Gastroesophageal sphincter (tissue), 4 donors: ENCODE measurements at regions not wholly inside any gene's neighbourhood (a gene's known extent, or its start where the extent isn't known, plus 50 kb on each side); places are given as distances from the start of the nearest gene placed in this dataset.

Experiments used
- ATAC-seq: fragments of 150-250 bp; one replicate; pipeline ENCODE4 v1.9.1; 2016; ENCODE audit warnings: mild to moderate bottlenecking, moderate library complexity
- H3K27ac ChIP-seq, 4 donors: fragments of 200-600 bp; sonication (generic) in 3 of 4; 1 replicate in 3 of 4; 2 replicates in 1 of 4; pipeline ENCODE4 v1.5.1; 2016 to 2019
- H3K27me3 ChIP-seq: fragments of 200-600 bp; sonication (generic); one replicate; pipeline ENCODE4 v1.5.1; 2019
- H3K36me3 ChIP-seq, 2 donors: fragments of 200-600 bp; sonication (generic); one replicate each; pipeline ENCODE4 v1.5.1; 2019; ENCODE audit warnings: control low read depth in 1 of 2
- H3K4me1 ChIP-seq, 3 donors: fragments of 200-600 bp; sonication (generic); 1 replicate in 2 of 3; 2 replicates in 1 of 3; pipeline ENCODE4 v1.5.1; 2016 to 2019; ENCODE audit warnings: control low read depth in 2 of 3
- H3K4me3 ChIP-seq, 2 donors: fragments of 200-600 bp; sonication (generic); one replicate each; pipeline ENCODE4 v1.5.1; 2019; ENCODE audit warnings: mild to moderate bottlenecking in 1 of 2, moderate library complexity in 1 of 2
- H3K9me3 ChIP-seq, 3 donors: fragments of 200-600 bp; sonication (generic); one replicate each; pipeline ENCODE4 v1.5.1; 2017 to 2019; ENCODE audit warnings: control low read depth in 2 of 3
- CTCF ChIP-seq, 4 experiments: fragments of 200-600 bp in 2 of 4; fragments of 450-650 bp in 2 of 4; sonication (generic) in 1 of 4; IDR thresholded peaks; one replicate each; pipeline ENCODE4 v1.5.1; 2017 to 2019; ENCODE audit warnings: antibody characterized with exemption in 4 of 4, mild to moderate bottlenecking in 2 of 4, moderate library complexity in 2 of 4
- EP300 ChIP-seq: sonication (generic); formaldehyde crosslinking; IDR thresholded peaks from one replicate; pipeline ENCODE4 v1.6.1; 2017; ENCODE audit warnings: antibody characterized with exemption, mild to moderate bottlenecking
- POLR2A ChIP-seq, 2 donors: fragments of 450-650 bp; IDR thresholded peaks; one replicate each; pipeline ENCODE4 v1.6.1; 2017; ENCODE audit warnings: antibody characterized with exemption in 2 of 2, mild to moderate bottlenecking in 2 of 2, moderate library complexity in 1 of 2
- POLR2AphosphoS5 ChIP-seq: sonication (generic); formaldehyde crosslinking; IDR thresholded peaks from one replicate; pipeline ENCODE4 v1.6.1; 2017; ENCODE audit warnings: antibody characterized with exemption
- WGBS, 2 donors: methylation state at CpG; one replicate each; pipeline ENCODE4 v1.1.5; 2018; ENCODE audit warnings: low coverage in 1 of 2; 5-methylcytosine and 5-hydroxymethylcytosine counted together

- Histone ChIP-seq H3K4me3 (no peak overlapping the region), H3K36me3 (no peaks in the 10 kb centered on the region), H3K27me3 (no peaks in the 10 kb centered on the region), H3K9me3 (no peaks in the 10 kb centered on the region), H3K27ac (no peak overlapping the region), H3K4me1 (peaks cover 0 to 6% (median 3%) of the 10 kb centered on the region in 3 donors)
- no peak for TF ChIP-seq CTCF (IDR thresholded peaks at IDR 0.05)
- TF ChIP-seq POLR2AphosphoS5: no peak
- no peak for TF ChIP-seq EP300
- TF ChIP-seq POLR2A (IDR thresholded peaks at IDR 0.05): no peak
- WGBS, 2 donors: 97% methylated on average over 6 of the region's 9 CpGs; no CpG with 5 or more reads in 1 of the 2 donors
- ATAC-seq: no peak
These were observed 402.6 kb upstream of the ANKRD30A start for GRCh38 chr10:36722777-36723176.

- no peak for ATAC-seq
- Histone ChIP-seq H3K4me1 (peaks cover 0 to 6% (median 3%) of the 10 kb centered on the region in 3 donors), H3K27me3 (no peaks in the 10 kb centered on the region), H3K36me3 (no peaks in the 10 kb centered on the region), H3K9me3 (no peaks in the 10 kb centered on the region), H3K27ac (no peak overlapping the region), H3K4me3 (no peak overlapping the region)
- TF ChIP-seq EP300 (no peak), POLR2AphosphoS5 (no peak), CTCF (IDR thresholded peaks at IDR 0.05) (no peak), POLR2A (IDR thresholded peaks at IDR 0.05) (no peak)
- WGBS, 2 donors: 25 to 41% methylated on average over 2 of the region's 2 CpGs
These were observed 403.5 kb upstream of the ANKRD30A start for GRCh38 chr10:36721871-36722270.

GRCh38 chr10:36720895-36721294 lies 404.5 kb upstream of the ANKRD30A start:
- H3K4me1 ChIP-seq: peaks cover 0 to 6% (median 3%) of the 10 kb centered on the region in 3 donors
- no peak overlapping the region for H3K27ac ChIP-seq
- ATAC-seq: no peak
- H3K4me3 ChIP-seq: no peak overlapping the region
- 31 to 74% methylated on average over 1 of the region's 1 CpG for WGBS, 2 donors
- H3K36me3 ChIP-seq: no peaks in the 10 kb centered on the region
- no peaks in the 10 kb centered on the region for H3K27me3 ChIP-seq
- no peaks in the 10 kb centered on the region for H3K9me3 ChIP-seq
- TF ChIP-seq POLR2AphosphoS5: no peak
- no peak for TF ChIP-seq EP300
- TF ChIP-seq POLR2A (IDR thresholded peaks at IDR 0.05): no peak
- TF ChIP-seq CTCF (IDR thresholded peaks at IDR 0.05): no peak

GRCh38 chr10:36717118-36717517 lies 408.3 kb upstream of the ANKRD30A start:
- WGBS, 2 donors: 79 to 90% methylated on average over 2 of the region's 2 CpGs
- no peak for TF ChIP-seq CTCF (IDR thresholded peaks at IDR 0.05)
- no peak for TF ChIP-seq POLR2AphosphoS5
- TF ChIP-seq EP300: no peak
- TF ChIP-seq POLR2A (IDR thresholded peaks at IDR 0.05): no peak
- Histone ChIP-seq H3K27ac (no peak overlapping the region), H3K4me1 (no peaks in the 10 kb centered on the region), H3K36me3 (no peaks in the 10 kb centered on the region), H3K9me3 (no peaks in the 10 kb centered on the region), H3K4me3 (no peak overlapping the region), H3K27me3 (no peaks in the 10 kb centered on the region)
- no peak for ATAC-seq

GRCh38 chr10:36716291-36716690 lies 409.1 kb upstream of the ANKRD30A start:
- 63 to 83% methylated on average over 2 of the region's 2 CpGs for WGBS, 2 donors
- ATAC-seq: no peak
- Histone ChIP-seq H3K36me3 (no peaks in the 10 kb centered on the region), H3K9me3 (no peaks in the 10 kb centered on the region), H3K27me3 (no peaks in the 10 kb centered on the region), H3K4me1 (no peaks in the 10 kb centered on the region), H3K4me3 (no peak overlapping the region), H3K27ac (no peak overlapping the region)
- TF ChIP-seq POLR2AphosphoS5 (no peak), POLR2A (IDR thresholded peaks at IDR 0.05) (no peak), CTCF (IDR thresholded peaks at IDR 0.05) (no peak), EP300 (no peak)
